Stimulated activated CD8-positive, alpha-beta memory T cell treated with anti-CD3 and anti-CD28 coated beads, Interleukin-4, amount 100 ng/mL, for 48 hours (primary cell): ENCODE measurements at regions not wholly inside any gene's neighbourhood (a gene's known extent, or its start where the extent isn't known, plus 50 kb on each side); places are given as distances from the start of the nearest gene placed in this dataset.

ENCODE experiments used
- DNase-seq: peaks from one replicate; pipeline ENCODE4 v3.0.0-alpha.2; 2020

DNA sequence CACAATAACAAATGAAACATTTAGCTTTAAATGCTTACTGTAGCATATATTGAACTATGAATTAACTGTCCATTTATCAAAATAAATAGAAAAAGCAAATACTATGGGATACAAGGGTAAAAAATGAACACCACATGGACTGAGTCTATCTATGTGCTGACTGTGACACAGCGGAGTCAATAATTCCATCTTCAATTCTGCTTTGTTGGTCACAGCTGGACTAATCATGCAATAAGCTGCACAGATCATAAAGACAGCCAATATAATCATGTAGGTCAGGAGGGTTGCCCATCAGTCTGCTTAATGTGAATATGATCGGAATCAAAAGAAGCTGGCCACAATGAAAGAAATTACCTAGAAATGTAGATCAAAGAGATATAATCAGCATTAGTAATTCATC lies 95.7 kb upstream of the FAM47A start:
- no peak for DNase-seq

- no peak for DNase-seq
These were observed 91.5 kb upstream of the FAM47A start for GRCh38 chrX:34223574-34223973.

GRCh38 chrX:34218063-34218462 lies 85.9 kb upstream of the FAM47A start:
- no peak for DNase-seq

GRCh38 chrX:34197946-34198345 lies 65.8 kb upstream of the FAM47A start:
- no peak for DNase-seq
